ENCODE measurements at regions not wholly inside any gene's neighbourhood (a gene's known extent, or its start where the extent isn't known, plus 50 kb on each side); places are given as distances from the start of the nearest gene placed in this dataset.
"Not testable (repeated sequence)": the region's sequence is repeated elsewhere in the genome, so short reads cannot be mapped to it uniquely, and the experiment has no call there.

DNA sequence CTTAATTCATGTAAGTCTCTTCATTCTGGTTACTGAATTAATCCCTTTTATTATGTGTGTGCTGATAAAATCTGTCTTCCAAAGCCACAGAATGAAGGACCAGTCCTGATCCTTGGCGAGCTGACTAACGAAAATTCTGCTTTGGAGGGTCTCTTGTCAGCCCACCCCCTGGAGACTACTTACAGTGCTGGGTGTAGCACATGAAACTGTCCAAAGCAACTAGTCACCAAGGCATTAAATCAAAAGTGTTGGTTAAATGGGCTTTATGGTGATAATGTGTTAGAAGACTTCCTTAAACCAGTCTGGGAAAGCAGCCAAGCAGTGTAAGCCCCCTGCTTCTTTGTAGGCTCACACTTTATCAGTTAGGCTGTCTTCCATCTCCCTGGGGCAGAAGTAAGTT lies 420.2 kb downstream of the SUCLG1 start:
- DNase-seq, result no peak

DNA sequence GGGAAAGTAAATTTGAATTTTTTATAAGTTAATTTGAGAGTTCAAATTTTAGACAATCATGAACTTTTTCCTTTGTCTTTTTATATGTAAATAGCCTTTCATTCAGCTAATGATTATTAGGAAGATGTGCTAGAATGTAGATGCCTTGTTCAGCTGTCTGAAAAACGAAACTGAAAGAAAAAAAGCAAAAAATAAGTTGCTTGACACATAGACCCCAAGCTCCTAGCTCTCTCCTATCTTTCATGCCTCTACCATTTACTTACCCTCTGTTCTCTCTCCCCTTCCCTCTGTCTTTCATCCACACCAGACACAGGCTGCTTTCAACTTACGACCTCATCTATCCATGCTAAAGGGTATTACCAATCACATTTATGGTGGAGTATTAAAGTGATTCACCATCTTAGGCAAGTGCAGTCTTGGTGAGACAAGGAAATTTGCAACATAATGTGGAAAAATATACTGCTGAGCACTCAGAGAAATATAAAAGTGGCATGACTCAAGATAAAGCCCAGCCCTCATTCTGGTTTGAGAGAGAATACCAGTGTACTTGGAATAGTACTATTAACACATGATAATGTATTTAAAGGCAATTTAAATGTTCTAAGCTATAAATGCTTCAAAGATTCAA lies 425.6 kb downstream of the SUCLG1 start:
- no peak for DNase-seq

DNA sequence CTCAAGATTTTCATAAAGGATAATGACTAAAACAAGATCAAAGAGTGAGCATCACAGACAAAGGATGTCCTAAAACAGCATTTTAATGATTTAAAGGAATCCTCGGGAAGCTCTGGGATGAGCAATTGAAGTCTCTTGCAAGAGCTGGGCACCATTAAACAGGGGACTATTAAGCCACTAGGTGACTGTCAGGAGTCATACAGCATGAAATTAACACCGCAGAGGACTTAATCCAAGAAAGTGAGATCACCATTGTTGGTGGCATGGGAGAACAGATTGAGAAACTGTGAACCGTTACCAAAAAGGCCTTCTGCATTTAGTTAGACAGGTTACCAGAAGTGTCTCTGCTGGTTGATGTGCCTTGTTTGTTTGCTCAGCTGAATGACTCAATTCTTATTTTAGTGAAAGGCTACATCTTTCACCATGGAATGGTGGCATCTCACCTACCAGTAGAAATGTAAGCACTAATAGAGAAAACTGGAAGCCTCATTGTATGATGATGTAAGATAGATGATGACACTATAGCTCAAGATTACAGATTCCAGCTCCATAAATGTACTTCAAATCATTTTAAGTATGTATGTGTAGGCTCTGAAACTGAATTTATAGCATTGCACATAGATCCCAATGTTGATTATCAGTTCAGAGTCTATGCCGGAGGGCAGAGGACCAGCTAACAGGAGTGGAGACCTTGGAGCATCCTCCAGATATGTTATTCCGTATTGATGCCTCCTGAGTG lies 427.6 kb downstream of the SUCLG1 start:
- no peak for DNase-seq

DNA sequence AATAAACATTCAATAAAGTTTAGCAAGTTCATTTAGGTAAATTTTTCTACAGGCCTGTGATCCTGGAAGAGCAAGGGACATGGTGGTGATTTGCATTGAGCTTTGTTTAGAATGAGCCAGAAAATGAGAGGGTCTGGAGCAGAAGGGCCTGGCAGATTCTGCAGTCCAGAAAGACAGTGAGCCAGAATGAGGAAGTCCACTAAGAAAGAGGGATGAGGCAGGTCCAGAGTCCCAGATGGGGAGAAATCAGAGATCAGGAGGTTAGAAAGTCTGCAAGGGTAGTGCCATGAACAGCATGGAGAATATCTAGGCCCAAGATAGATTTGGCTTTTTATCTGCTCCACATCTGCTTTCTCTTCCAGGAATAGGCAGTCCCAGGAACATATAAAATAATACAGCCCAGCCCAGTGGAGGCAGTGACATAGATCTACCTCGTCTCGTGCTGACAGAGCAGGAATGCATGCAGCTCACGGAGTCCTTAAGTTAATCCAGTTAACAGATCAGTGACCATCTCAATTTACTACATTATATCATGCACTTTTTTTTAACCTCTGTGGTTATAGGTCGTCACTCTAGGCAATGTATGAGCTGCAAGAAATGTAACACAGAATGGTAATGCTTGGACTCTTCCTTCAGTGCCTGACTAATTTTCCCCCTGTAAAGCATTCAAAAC lies 429.0 kb downstream of the SUCLG1 start:
- DNase-seq, result no peak

DNA sequence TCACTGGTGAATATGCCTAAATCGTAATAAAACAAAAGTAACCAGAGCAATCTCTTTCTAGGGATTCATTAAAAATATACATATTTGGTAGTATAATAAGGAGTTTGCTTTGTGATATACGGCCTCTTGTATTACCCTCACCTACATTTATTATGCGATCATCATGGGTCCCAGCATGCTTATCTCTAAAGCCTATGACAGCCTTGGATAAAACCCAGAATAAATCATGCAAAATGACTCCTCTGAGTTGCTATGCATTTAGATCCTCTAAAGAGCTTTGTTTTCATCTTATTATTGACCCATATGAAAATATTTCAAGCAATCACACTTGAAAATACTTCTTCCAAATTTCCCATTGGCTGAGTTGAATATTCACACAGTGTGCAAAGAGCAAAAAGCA lies 432.3 kb downstream of the SUCLG1 start:
- DNase-seq, result no peak

DNA sequence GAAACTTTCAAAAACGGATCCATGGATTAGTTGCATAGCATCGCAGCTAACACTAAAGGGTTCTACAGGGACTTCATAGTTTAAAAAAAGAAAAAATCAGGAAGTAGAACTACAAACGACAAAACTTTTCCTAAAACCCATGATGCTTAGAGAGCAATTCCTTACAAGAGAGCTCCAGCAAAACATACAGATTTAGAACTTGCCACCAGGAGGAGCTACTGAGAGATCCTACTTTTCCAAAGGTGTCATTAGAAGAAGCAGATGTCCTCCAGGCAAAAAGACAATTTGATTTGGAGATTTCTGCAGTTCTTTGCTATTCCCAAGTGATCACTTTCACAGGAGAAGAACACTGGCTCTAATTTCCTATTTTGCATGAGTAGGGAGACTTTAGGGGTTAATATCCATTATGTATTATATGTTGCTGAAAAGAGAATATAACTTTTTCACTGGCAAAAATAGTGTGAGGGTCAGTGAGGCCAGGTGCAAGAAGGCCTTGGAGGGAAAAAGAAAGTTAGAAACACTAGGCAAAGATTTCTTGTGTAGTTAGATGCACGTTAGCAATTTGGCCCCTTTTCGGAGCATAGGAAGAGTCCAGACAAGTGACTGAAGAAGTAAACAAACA lies 436.2 kb downstream of the SUCLG1 start:
- peak; percentile 6 for DNase-seq

DNA sequence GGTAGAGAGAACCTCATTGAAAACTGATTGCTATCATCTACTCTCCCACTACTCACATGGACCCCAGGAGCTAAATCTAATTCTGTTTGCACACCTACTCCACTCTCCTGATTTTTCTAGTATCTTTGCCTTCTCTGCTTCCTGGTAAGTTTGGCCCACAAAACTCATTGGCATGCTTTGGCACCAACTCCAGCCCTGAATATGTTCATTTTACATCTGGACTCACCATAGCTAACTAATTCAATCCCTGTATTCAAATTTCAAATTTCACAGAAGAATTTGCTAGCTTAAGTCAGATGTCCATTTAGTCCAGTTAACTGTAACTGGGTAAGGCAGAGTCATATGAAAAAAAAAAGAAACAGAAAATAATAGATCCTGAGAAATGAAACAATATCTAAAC lies 442.1 kb downstream of the SUCLG1 start:
- DNase-seq, result no peak

DNA sequence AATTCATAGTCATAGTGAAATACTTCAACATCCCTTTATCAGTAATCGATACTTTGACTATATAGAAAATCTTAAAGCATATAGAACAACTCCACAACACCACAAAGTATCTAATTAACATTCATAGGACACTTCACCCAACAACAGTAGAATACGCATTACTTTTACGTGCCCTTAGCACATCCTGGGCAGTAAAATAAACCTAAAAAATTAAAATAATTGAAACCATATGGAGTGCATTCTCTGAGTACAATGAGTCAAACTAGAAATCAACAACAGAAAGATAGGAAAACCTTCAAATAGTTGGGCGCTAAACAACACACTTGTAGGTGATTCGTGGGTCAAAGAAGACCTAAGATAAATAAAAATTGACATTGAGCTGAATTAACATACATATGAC lies 442.9 kb downstream of the SUCLG1 start:
- DNase-seq, result no peak

DNA sequence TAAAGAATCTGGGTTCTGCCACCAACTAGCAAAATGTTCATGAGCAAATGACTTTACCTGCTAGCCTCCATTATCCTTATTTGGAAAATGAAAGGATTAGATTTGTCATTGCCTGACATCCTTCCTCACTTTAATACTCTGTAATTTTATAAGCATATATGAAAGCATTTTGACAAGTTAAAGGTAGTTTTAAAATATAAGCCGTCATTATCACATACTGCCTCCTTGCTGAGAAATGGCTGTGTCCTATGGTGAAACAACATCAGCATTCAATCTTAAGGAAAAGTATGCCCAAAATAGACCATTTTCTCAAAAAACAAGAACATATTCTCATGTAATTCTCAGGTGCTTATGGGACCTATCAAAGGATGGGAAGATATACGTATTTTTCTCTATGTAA lies 461.2 kb downstream of the SUCLG1 start:
- DNase-seq, result no peak

DNA sequence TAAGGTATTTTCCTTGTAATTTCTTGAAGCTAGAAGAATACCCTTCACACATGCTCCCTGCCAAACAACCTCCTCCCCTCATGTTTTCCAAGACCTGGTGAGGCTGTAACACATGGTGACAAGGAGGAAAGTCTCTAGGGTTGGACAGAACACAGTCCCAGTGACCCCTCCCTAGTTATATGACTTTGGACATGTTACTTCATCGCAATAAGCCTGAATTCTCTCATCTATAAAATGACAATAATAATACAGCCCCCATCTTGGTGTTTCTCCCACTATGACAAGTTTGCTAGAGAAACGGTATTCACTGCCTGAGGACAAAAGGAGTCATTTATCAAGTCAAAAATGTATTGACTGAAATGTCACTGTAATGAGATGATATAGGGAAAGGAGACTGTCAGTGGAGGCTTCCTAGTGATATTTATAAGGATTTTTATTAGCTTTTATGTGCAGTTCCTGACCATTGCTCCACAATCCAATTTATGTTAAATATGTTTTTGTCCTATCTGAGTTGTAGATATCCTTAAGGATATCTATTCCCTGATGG lies 464.4 kb downstream of the SUCLG1 start:
- DNase-seq, result no peak

DNA sequence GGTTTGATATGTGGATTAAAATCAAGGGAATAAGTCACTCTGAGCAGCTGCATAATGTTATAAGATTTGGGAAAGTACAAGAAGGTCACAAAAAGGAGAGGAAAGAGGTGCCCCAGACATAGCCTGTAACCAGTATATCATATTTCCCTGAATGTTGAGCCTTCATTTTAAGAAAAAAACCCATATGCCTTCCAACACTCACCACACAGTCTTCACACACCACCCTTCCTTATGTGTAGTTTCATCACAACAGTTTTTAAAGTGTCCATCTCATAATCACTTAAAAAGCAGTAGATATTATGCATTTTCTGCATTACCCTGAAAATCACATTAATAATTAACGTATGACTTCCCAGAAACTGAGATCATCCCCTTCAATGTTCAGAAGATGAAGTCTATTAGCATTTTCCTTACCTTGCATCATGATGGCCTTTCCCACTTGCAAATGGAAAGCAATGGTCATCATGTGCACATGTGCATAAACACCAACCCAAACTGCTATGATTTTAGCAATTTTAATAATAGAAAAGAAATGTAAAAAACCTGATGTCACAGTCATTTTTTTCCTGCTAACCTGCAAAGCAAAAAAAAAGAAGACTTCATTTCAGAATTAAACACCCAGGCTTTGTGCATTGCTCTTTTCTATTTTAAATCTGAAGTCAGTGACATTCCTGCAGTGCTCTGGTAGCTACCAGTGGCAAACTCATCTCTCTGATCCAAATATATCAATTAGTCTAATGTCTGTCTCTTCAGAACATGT lies 465.0 kb downstream of the SUCLG1 start:
- DNase-seq, result no peak

DNA sequence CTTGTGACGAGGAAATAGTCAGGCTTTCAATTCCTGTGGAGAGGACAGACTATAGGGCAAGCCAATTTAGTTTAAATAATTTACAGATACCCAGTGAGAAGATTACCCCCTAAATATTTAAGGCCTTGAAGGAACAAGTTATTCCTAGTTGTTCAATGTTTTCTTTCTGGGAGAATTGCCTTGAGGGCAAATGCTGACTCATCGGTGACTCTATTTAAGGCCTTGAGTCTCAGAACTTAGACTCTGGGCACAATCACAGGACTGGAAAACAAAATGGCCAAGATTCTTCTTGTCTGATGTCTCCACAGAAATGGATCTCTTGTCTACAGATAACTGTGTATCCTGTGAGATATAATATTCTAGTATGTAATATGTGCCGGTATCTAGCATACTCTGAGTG lies 467.1 kb downstream of the SUCLG1 start:
- no peak for DNase-seq

DNA sequence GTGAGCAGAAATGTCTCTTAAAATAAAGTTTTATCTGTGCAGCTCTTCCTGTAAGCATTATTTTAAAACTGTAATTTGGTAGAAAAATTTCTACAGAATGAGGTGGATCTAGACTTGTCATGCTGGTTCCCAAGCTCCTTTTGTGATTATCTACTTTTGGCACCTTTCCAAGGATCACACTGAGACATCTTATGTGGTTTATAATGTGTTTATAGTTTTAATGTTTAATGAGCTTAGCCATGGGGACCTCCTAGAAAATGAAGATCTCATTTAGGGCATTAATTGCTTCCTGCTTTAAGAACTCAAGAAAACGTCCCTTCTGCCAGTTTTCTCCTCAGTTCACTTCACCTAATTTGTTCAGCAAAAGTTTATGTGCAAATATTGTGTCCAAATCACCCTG lies 468.4 kb downstream of the SUCLG1 start:
- no peak for DNase-seq

DNA sequence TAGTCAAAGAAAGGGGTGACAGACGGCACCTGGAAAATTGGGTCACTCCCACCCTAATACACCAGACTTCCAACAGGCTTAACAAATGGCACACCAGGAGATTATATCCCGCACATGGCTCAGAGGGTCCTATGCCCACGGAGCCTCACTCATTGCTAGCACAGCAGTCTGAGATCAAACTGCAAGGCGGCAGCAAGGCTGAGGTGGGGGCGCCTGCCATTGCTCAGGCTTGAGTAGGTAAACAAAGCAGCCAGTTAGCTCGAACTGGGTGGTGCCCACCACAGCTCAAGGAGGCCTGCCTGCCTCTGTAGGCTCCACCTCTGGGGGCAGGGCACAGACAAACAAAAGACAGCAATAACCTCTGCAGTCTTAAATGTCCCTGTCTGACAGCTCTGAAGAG lies 482.5 kb downstream of the SUCLG1 start:
- not testable (repeated sequence) for DNase-seq

DNA sequence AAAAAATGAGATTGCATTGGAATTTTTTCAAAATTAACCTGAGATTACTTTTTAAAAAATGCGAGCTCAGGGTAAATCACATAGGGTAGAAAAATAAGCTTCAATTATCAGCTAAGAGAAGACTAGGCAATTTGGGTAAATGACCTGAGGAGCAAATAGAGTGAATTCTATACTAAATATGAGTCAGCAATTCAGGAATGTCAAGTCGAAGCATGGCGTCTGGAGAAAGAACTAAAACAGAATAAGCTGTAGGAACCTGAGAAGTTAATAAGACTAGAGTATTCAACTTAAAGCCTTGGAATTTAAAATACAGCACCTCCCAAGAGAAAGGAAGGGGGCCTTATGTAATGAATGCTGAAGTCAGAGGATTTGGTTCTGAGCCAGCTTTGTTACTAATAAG lies 487.0 kb downstream of the SUCLG1 start:
- no peak for DNase-seq

DNA sequence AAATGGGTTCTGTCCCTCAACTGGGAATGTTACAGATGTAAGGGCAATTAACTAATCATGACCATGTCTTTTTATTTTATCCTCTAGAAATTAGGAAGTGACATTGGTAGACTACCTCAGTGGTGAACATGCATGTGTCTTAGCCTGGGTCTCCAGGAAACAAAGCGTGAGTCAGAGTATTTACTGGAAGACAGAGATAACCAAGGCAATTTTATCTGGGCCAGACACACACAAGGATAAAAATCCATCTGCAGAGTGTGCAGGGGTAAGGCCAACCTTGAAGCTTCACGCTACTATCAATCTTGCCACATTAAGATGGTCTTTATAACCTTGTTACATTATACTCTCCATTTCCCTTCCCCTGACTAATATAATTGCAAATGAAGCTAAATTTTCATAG lies 487.5 kb downstream of the SUCLG1 start:
- no peak for DNase-seq

DNA sequence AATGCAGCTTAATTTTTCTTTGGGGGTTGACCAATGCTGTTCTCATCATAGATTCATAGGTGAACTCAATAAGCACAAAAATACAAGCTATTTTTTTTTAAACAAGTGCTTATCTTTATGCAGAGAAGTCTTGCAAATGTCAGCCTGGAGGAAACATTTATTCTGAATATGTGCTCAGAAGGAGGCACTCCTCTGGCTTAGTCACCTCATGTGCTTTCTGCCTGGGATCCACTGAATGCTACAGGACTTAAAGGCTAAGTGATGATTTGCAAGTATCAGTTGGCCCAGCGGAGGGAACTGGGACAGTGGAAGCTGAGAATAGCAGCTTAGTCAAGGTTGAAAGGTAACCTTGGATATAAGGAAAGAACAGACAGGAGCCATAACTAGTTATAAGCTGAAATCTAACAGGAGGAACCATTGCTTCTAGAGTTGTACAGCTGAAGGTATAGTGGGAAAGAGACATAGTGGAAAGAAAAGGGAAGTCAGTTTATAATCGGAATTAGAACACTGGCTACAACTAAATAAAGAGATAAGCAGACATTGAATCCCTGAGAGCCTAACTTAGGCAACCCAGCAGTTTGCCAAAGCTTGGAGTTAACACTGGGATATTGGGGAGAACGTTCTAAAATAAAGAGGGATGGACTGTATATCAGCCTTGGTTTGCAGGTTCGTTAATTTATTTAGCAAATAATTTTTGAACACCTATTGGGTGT lies 488.7 kb downstream of the SUCLG1 start:
- DNase-seq, result no peak

DNA sequence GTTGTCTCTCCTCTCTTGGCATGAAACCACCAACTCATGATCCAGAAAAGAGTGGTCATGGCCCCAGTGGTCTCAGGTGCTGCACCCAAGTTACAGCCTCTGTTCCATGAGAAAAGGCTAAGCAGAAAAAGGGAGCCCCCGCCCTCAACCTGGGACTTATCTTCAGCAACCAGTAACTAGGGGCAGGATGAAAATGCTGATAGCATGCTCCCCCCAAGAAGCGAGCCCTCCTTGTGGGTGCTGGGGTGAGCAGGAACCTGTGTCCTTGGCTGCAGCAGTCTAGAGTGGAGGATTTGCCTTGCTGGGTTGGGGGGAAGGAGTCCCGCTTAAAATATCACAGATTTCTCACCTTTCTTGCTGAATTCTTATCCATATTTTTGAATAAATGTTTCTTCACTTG lies 490.0 kb downstream of the SUCLG1 start:
- DNase-seq, result no peak

DNA sequence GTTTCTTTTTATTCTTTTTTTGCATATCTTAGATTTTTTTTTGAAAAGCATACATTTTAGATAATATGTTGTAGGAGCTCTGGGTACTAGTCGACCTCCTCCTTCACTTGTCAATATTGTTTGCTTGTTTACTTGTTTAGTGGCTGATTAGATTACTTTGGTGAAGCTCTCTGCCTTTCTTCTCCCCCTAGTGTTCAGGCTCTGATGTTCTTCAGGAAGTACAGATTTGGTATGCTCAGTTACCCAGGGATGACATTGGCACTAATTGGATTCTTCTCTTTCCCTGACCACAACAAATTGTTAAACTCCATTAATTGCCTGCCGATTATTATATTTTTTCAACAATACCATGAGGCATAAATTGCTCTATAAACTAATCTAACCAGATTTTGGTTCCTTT lies 491.2 kb downstream of the SUCLG1 start:
- DNase-seq, result no peak

DNA sequence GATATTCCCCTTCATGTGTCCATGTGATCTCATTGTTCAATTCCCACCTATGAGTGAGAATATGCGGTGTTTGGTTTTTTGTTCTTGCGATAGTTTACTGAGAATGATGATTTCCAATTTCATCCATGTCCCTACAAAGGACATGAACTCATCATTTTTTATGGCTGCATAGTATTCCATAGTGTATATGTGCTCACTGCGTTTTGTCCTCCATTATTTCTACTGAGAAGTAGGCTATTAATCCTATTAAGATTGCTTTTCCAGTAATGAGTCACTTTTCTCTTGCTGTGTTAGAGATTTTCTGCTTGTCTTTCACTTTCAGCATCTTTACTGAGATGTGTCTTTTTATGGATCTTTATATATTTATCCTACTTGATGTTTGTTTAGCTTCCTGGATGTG lies 492.1 kb downstream of the SUCLG1 start:
- DNase-seq, result not testable (repeated sequence)

DNA sequence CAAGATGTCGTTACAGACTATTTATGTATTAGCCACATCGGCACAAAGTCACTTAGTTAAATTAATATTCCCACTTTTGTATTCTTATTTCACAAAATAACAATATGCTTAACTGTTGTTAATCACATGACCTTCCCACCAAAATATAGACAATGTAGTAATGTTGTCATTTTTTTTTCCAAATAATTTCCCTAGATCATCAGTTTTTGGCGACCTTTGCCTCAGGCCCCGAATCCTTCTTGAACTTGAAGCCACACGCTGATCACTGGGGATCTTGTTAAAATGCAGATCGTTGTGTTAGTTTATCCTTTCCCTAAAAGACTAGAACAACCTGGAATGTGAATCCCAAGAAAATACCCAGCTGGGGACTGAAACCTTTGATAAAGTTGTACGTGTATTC lies 497.6 kb downstream of the SUCLG1 start:
- DNase-seq, result no peak

DNA sequence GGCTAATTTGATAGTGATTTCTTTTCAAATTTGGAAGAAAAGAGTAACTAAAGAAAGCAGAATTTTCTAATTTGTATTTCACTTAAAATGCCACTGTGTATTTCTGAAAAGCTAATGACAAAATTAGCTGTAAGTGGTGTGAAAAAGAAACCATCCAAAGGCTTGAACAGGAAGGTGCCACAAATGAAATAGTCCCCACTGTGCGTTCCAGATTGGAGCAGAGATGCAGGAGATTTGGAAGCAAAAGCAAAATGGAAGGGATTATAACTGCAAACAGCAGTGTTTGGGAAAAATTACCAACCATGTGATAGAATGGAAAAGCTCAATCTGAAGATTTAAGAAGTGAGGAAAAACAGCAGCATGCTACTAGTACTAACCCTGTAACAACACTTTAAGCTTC lies 498.7 kb downstream of the SUCLG1 start:
- DNase-seq, result no peak

Data from NCI-H187 treated with DMSO at 0.1 percent for 48 hours (cell line).